B cell (primary cell): ENCODE measurements at regions not wholly inside any gene's neighbourhood (a gene's known extent, or its start where the extent isn't known, plus 50 kb on each side); places are given as distances from the start of the nearest gene placed in this dataset.

ENCODE experiments used
- ATAC-seq: fragments of 200-7000 bp; cut with Tn5 transposase; one replicate; pipeline ENCODE4 v1.10.0; 2021; ENCODE audit warnings: low read depth, mild to moderate bottlenecking, moderate number of reproducible peaks, moderate library complexity
- CTCF ChIA-PET: fragments of 350-600 bp; sonication (Branson Sonifier 250); formaldehyde crosslinking; loops from one replicate; lab custom pipeline; 2021; ENCODE audit warnings: antibody characterized with exemption, inconsistent platforms; lab: Charles Lee
- POLR2A ChIA-PET: fragments of 350-600 bp; sonication (Branson Sonifier 250); formaldehyde crosslinking; loops from one replicate; lab custom pipeline; 2021; ENCODE audit warnings: antibody characterized with exemption; lab: Charles Lee
- DNase-seq: peaks from one replicate; pipeline ENCODE4 v3.0.0; 2013
- H2AFZ ChIP-seq: 2 replicates; pipeline ENCODE4 v1.6.1; 2012; ENCODE audit warnings: mild to moderate bottlenecking, low read depth, low read length; ENCODE audit not compliant: insufficient read depth, poor library complexity, severe bottlenecking
- H3K27ac ChIP-seq, 2 donors: 1 replicate in 1 of 2; 2 replicates in 1 of 2; pipeline ENCODE4 v1.5.1; 2012 to 2013; ENCODE audit warnings: low read length in 2 of 2, mild to moderate bottlenecking in 2 of 2, moderate library complexity in 1 of 2
- H3K27me3 ChIP-seq, 4 experiments: fragments of 200-600 bp in 1 of 4; sonication (generic) in 1 of 4; replicated peaks in 1 of 4; 1 replicate in 2 of 4; 2 replicates in 2 of 4; pipeline versions ENCODE4 v1.6.1 to v1.7.0; 2013 to 2016; ENCODE audit warnings: low read length in 3 of 4, mild to moderate bottlenecking in 2 of 4, mixed read lengths in 1 of 4, moderate library complexity in 1 of 4; ENCODE audit not compliant: insufficient read depth in 4 of 4, control insufficient read depth in 3 of 4; ENCODE audit errors: control extremely low read depth in 1 of 4
- H3K36me3 ChIP-seq, 2 experiments: replicated peaks in 1 of 2; 1 replicate in 1 of 2; 2 replicates in 1 of 2; pipeline versions ENCODE4 v1.6.1 to v1.7.1; 2013; ENCODE audit warnings: low read length in 1 of 2; ENCODE audit not compliant: insufficient read depth in 2 of 2, control insufficient read depth in 1 of 2; ENCODE audit errors: control extremely low read depth in 1 of 2, extremely low read depth in 1 of 2
- H3K4me1 ChIP-seq, 2 donors: fragments of 200-600 bp in 1 of 2; sonication (generic) in 1 of 2; 1 replicate in 1 of 2; 2 replicates in 1 of 2; pipeline versions ENCODE4 v1.5.1 to v1.6.1; 2013 to 2017; ENCODE audit warnings: low read length in 2 of 2; ENCODE audit not compliant: control insufficient read depth in 2 of 2, insufficient read depth in 2 of 2
- H3K4me2 ChIP-seq: replicated peaks from 2 replicates; pipeline ENCODE3; 2012; ENCODE audit warnings: mild to moderate bottlenecking, low read depth, low read length; ENCODE audit not compliant: poor library complexity, severe bottlenecking
- H3K4me3 ChIP-seq, 5 experiments: fragments of 200-600 bp in 1 of 5; sonication (generic) in 1 of 5; 1 replicate in 3 of 5; 2 replicates in 2 of 5; pipeline versions ENCODE4 v1.5.1 to v1.7.0; 2011 to 2016; ENCODE audit warnings: low read length in 4 of 5, mild to moderate bottlenecking in 4 of 5, low read depth in 2 of 5, control low read depth in 1 of 5, moderate library complexity in 1 of 5; ENCODE audit not compliant: insufficient read depth in 1 of 5; ENCODE audit errors: control extremely low read depth in 1 of 5, extremely low read depth in 1 of 5
- H3K79me2 ChIP-seq: fragments of 200-600 bp; sonication (generic); one replicate; pipeline ENCODE4 v1.6.0; 2016; ENCODE audit warnings: low read length; ENCODE audit not compliant: control insufficient read depth, insufficient read depth
- H3K9ac ChIP-seq: fragments of 200-600 bp; sonication (generic); 2 replicates; pipeline ENCODE4 v1.6.1; 2017; ENCODE audit warnings: mild to moderate bottlenecking, low read length, moderate library complexity
- H3K9me3 ChIP-seq, 3 donors: one replicate each; pipeline versions ENCODE4 v1.6.1 to v1.7.1; 2013; ENCODE audit warnings: low read length in 2 of 3; ENCODE audit not compliant: control insufficient read depth in 2 of 3, insufficient read depth in 1 of 3; ENCODE audit errors: control extremely low read depth in 1 of 3
- H4K20me1 ChIP-seq: 2 replicates; pipeline ENCODE4 v1.6.0; 2012; ENCODE audit warnings: mild to moderate bottlenecking, low read length; ENCODE audit not compliant: insufficient read depth, control insufficient read depth, poor library complexity, severe bottlenecking
- H3K27ac Mint-ChIP-seq: one replicate; pipeline ENCODE4 v1.8.0; 2021; ENCODE audit warnings: mixed read lengths
- H3K27me3 Mint-ChIP-seq: one replicate; pipeline ENCODE4 v1.8.0; 2021; ENCODE audit warnings: mixed read lengths
- H3K4me1 Mint-ChIP-seq: one replicate; pipeline ENCODE4 v1.8.0; 2021; ENCODE audit warnings: mixed read lengths
- H3K4me3 Mint-ChIP-seq: one replicate; pipeline ENCODE4 v1.8.0; 2021; ENCODE audit warnings: mixed read lengths
- H3K9me3 Mint-ChIP-seq: one replicate; pipeline ENCODE4 v1.8.0; 2022; ENCODE audit warnings: mixed read lengths; ENCODE audit not compliant: insufficient read depth
- EZH2 ChIP-seq: IDR thresholded peaks from 2 replicates; pipeline ENCODE4 v1.6.1; 2012; ENCODE audit warnings: borderline replicate concordance, low read depth, mild to moderate bottlenecking, moderate library complexity, low read length; ENCODE audit not compliant: insufficient read depth, poor library complexity, severe bottlenecking
- whole genome bisulfite sequencing: methylation state at CpG from one replicate; pipeline ENCODE4 v1.1.5; 2013; ENCODE audit warnings: missing lambda C conversion rate; ENCODE audit not compliant: insufficient coverage; 5-methylcytosine and 5-hydroxymethylcytosine counted together
- intact Hi-C: fragments of 100-400 bp; cut with micrococcal nuclease; formaldehyde crosslinking; loops from one replicate; pipeline ENCODE4 v1.10.0; 2022
- TF ChIP-seq, protein P1 (sequence below): fragments of 200-600 bp; IDR thresholded peaks from one replicate; pipeline ENCODE4 v1.8.0; 2022; ENCODE audit warnings: antibody characterized with exemption, mild to moderate bottlenecking

DNA sequence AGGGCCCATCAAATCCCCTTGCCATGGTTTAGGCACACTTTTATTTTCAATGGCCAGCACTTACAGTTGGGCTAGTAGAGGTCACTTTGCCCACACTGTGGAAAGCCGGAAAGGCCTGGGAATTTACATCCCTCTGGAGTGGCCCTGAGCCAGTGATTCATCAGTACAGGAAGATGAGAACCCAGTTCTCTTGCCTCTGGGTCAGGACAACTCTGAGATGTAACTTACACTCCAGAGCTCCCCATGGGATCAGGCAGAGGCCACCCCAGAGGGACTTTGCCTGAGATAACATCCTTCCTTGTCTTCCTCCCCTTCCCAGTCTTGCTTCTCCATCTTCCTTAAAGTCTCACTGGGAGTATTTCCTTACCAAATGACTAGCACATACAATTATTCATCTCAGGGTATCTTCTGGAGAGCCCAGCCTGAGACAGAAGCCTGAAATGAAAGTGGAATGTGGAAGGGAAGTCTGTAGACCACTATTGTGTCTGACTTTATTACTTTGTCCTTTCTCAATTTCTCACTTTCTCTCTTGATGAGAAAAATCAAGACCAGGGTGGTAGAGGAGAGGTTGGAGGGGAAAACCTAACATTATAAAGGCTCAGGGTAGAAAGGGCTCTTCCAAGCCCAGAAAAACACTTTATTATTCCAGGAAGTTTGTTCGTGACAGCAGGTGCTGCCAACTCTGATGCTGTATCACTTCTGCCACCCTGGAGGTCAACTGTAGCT, 220.8 kb downstream of the ZNF621 start:
- TF ChIP-seq EZH2, result no peak
- TF ChIP-seq, protein P1, sequence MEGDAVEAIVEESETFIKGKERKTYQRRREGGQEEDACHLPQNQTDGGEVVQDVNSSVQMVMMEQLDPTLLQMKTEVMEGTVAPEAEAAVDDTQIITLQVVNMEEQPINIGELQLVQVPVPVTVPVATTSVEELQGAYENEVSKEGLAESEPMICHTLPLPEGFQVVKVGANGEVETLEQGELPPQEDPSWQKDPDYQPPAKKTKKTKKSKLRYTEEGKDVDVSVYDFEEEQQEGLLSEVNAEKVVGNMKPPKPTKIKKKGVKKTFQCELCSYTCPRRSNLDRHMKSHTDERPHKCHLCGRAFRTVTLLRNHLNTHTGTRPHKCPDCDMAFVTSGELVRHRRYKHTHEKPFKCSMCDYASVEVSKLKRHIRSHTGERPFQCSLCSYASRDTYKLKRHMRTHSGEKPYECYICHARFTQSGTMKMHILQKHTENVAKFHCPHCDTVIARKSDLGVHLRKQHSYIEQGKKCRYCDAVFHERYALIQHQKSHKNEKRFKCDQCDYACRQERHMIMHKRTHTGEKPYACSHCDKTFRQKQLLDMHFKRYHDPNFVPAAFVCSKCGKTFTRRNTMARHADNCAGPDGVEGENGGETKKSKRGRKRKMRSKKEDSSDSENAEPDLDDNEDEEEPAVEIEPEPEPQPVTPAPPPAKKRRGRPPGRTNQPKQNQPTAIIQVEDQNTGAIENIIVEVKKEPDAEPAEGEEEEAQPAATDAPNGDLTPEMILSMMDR, result no peak
- no peaks in the 10 kb centered on the region for H4K20me1 ChIP-seq
- Mint-ChIP-seq H3K27me3 (peaks cover 8% of the 10 kb centered on the region), H3K27ac (no peak overlapping the region), H3K4me1 (peaks cover 3% of the 10 kb centered on the region), H3K4me3 (no peak overlapping the region), H3K9me3 (no peaks in the 10 kb centered on the region)
- H3K79me2 ChIP-seq, result no peaks in the 10 kb centered on the region
- H3K27me3 ChIP-seq, result no peaks in the 10 kb centered on the region
- no peak overlapping the region for H3K4me2 ChIP-seq
- CTCF ChIA-PET, result no interaction called here
- H3K27ac ChIP-seq, result no peak overlapping the region
- no peaks in the 10 kb centered on the region for H3K36me3 ChIP-seq
- H3K9ac ChIP-seq, result no peak overlapping the region
- H2AFZ ChIP-seq, result no peak overlapping the region
- ATAC-seq (no peak), DNase-seq (no peak)
- intact Hi-C loops, result no loop called here
- H3K4me3 ChIP-seq, result no peak overlapping the region
- H3K4me1 ChIP-seq, result peaks cover 0 to 4% of the 10 kb centered on the region in 2 donors
- 85% methylated on average over 2 of the region's 2 CpGs for WGBS
- POLR2A ChIA-PET, result no interaction called here
- no peaks in the 10 kb centered on the region for H3K9me3 ChIP-seq

DNA sequence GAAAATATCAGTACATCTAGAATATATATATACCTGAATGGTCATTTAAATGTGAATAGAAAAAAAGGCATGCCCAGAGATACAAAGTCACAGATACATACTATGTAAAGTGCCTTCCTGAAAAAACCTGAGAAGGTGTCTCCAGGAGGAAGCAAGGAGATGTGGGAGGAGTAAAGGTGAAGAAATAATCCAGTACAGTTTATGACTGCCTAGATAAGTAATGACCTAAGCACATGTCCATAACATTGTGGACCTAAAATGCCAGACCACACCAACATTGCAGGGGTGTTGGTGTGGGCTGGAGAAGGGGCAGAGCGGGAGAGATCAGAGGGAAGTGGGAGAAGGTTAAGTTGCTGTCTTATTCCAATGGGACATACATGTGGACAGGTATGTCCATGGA, 226.9 kb downstream of the ZNF621 start:
- 88% methylated on average over 1 of the region's 1 CpG for WGBS
- Histone ChIP-seq H3K9ac (no peak overlapping the region), H3K9me3 (no peaks in the 10 kb centered on the region), H3K27me3 (no peaks in the 10 kb centered on the region), H4K20me1 (no peaks in the 10 kb centered on the region), H3K4me1 (no peaks in the 10 kb centered on the region), H2AFZ (no peak overlapping the region), H3K4me3 (no peak overlapping the region), H3K27ac (no peak overlapping the region), H3K4me2 (no peak overlapping the region), H3K79me2 (no peaks in the 10 kb centered on the region), H3K36me3 (no peaks in the 10 kb centered on the region)
- CTCF ChIA-PET, result no interaction called here
- no peak overlapping the region for H3K4me3 Mint-ChIP-seq
- POLR2A ChIA-PET, result no interaction called here
- ATAC-seq (no peak), DNase-seq (no peak)
- peaks cover 8% of the 10 kb centered on the region for H3K27me3 Mint-ChIP-seq
- TF ChIP-seq, protein P1, result no peak
- no peak for TF ChIP-seq EZH2
- no peak overlapping the region for H3K27ac Mint-ChIP-seq
- no peaks in the 10 kb centered on the region for H3K4me1 Mint-ChIP-seq
- intact Hi-C loops, result no loop called here
- H3K9me3 Mint-ChIP-seq, result no peaks in the 10 kb centered on the region
